ENCODE measurements at regions not wholly inside any gene's neighbourhood (a gene's known extent, or its start where the extent isn't known, plus 50 kb on each side); places are given as distances from the start of the nearest gene placed in this dataset.
"Not testable (repeated sequence)": the region's sequence is repeated elsewhere in the genome, so short reads cannot be mapped to it uniquely, and the experiment has no call there.

GRCh38 chr2:193462411-193462810 lies 1267.7 kb upstream of the TMEFF2 start:
- no peak for DNase-seq (ENCODE audit: low read depth)

- DNase-seq (ENCODE audit: low read depth), result no peak
These were observed 1266.8 kb upstream of the TMEFF2 start for GRCh38 chr2:193461431-193461934.

GRCh38 chr2:193446967-193447366 lies 1252.2 kb upstream of the TMEFF2 start:
- DNase-seq (ENCODE audit: low read depth), result no peak

- no peak for DNase-seq (ENCODE audit: low read depth)
These were observed 1247.6 kb upstream of the TMEFF2 start for GRCh38 chr2:193442293-193442692.

- DNase-seq (ENCODE audit: low read depth), result no peak
These were observed 1233.6 kb upstream of the TMEFF2 start for GRCh38 chr2:193428336-193428818.

GRCh38 chr2:193412368-193412767 lies 1217.6 kb upstream of the TMEFF2 start:
- not testable (repeated sequence) for DNase-seq (ENCODE audit: low read depth)

GRCh38 chr2:193409951-193410350 lies 1215.2 kb upstream of the TMEFF2 start:
- no peak for DNase-seq (ENCODE audit: low read depth)

- DNase-seq (ENCODE audit: low read depth), result no peak
These were observed 1187.8 kb upstream of the TMEFF2 start for GRCh38 chr2:193382583-193382982.

GRCh38 chr2:193377789-193378188 lies 1183.1 kb upstream of the TMEFF2 start:
- DNase-seq (ENCODE audit: low read depth), result no peak

- DNase-seq (ENCODE audit: low read depth), result no peak
These were observed 1178.4 kb upstream of the TMEFF2 start for GRCh38 chr2:193373120-193373519.

GRCh38 chr2:193371200-193371599 lies 1176.5 kb upstream of the TMEFF2 start:
- DNase-seq (ENCODE audit: low read depth), result no peak

GRCh38 chr2:193368615-193369014 lies 1173.9 kb upstream of the TMEFF2 start:
- DNase-seq (ENCODE audit: low read depth), result no peak

- no peak for DNase-seq (ENCODE audit: low read depth)
These were observed 1162.8 kb upstream of the TMEFF2 start for GRCh38 chr2:193357508-193357907.

- DNase-seq (ENCODE audit: low read depth), result not testable (repeated sequence)
These were observed 1158.0 kb upstream of the TMEFF2 start for GRCh38 chr2:193352665-193353242.

GRCh38 chr2:193350509-193350908 lies 1155.8 kb upstream of the TMEFF2 start:
- no peak for DNase-seq (ENCODE audit: low read depth)

- no peak for DNase-seq (ENCODE audit: low read depth)
These were observed 1154.9 kb upstream of the TMEFF2 start for GRCh38 chr2:193349642-193350041.

GRCh38 chr2:193348055-193348454 lies 1153.3 kb upstream of the TMEFF2 start:
- no peak for DNase-seq (ENCODE audit: low read depth)

- DNase-seq (ENCODE audit: low read depth), result no peak
These were observed 1142.0 kb upstream of the TMEFF2 start for GRCh38 chr2:193336781-193337180.

GRCh38 chr2:193334401-193334800 lies 1139.7 kb upstream of the TMEFF2 start:
- DNase-seq (ENCODE audit: low read depth), result no peak

GRCh38 chr2:193333539-193333938 lies 1138.8 kb upstream of the TMEFF2 start:
- DNase-seq (ENCODE audit: low read depth), result no peak

GRCh38 chr2:193332941-193333340 lies 1138.2 kb upstream of the TMEFF2 start:
- DNase-seq (ENCODE audit: low read depth), result peak; percentile 3

- DNase-seq (ENCODE audit: low read depth), result peak; percentile 21
These were observed 1136.9 kb upstream of the TMEFF2 start for GRCh38 chr2:193331676-193332075.

GRCh38 chr2:193326296-193326695 lies 1131.6 kb upstream of the TMEFF2 start:
- no peak for DNase-seq (ENCODE audit: low read depth)

GRCh38 chr2:193315428-193316091 lies 1120.8 kb upstream of the TMEFF2 start:
- no peak for DNase-seq (ENCODE audit: low read depth)

All from fibroblast of the conjunctiva (primary cell).